Esophagus (tissue), 2 donors: ENCODE measurements at regions not wholly inside any gene's neighbourhood (a gene's known extent, or its start where the extent isn't known, plus 50 kb on each side); places are given as distances from the start of the nearest gene placed in this dataset.

Source experiments
- H3K27ac ChIP-seq, 2 donors: one replicate each; pipeline ENCODE4 v1.5.1; 2013; ENCODE audit warnings: low read depth in 2 of 2, mild to moderate bottlenecking in 2 of 2, inconsistent platforms in 1 of 2, low read length in 1 of 2, moderate library complexity in 1 of 2
- H3K27me3 ChIP-seq, 2 donors: one replicate each; pipeline ENCODE4 v1.6.1; 2013; ENCODE audit warnings: low read length in 2 of 2, control low read depth in 1 of 2, mild to moderate bottlenecking in 1 of 2; ENCODE audit not compliant: insufficient read depth in 2 of 2, control insufficient read depth in 1 of 2
- H3K36me3 ChIP-seq, 2 donors: one replicate each; pipeline ENCODE4 v1.6.1; 2013; ENCODE audit warnings: low read length in 1 of 2; ENCODE audit not compliant: control insufficient read depth in 2 of 2, insufficient read depth in 2 of 2
- H3K4me1 ChIP-seq, 2 donors: one replicate each; pipeline ENCODE4 v1.6.1; 2013; ENCODE audit warnings: low read length in 1 of 2; ENCODE audit not compliant: control insufficient read depth in 2 of 2, insufficient read depth in 2 of 2
- H3K4me3 ChIP-seq, 2 donors: one replicate each; pipeline ENCODE4 v1.5.1; 2013; ENCODE audit warnings: low read length in 2 of 2, mild to moderate bottlenecking in 2 of 2, low read depth in 1 of 2, moderate library complexity in 1 of 2
- H3K9me3 ChIP-seq, 2 donors: one replicate each; pipeline ENCODE4 v1.6.1; 2013; ENCODE audit warnings: mild to moderate bottlenecking in 2 of 2, low read depth in 1 of 2, low read length in 1 of 2, moderate library complexity in 1 of 2; ENCODE audit not compliant: control insufficient read depth in 2 of 2, insufficient read depth in 1 of 2
- WGBS, 2 donors: extraction: QIAGEN DNeasy Blood & Tissue Kit; methylation state at CpG; one replicate each; pipeline ENCODE4 v1.1.7; 2013; 5-methylcytosine and 5-hydroxymethylcytosine counted together
- donor health status: healthy with polysubstance abuse.
- donor health status: Bipolar disorder and iron deficiency.

DNA sequence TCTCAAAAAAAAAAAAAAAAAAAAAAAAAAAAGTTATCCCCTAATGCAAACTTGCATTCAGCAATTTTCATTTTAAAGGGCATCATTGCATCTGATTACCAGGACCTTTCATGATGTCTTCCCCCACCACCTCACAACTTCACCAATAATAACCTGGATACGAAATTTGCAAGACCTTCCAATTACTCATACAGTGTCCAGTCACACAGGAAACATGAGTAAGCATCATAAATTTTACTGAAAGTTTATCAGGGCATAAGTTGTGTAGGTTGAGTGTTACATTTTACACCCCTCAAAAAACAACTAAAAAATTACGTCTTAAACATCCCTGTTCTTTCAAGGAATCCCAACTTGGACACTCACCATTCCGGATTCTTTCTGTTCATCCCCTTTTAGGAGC is 79.1 kb upstream of the ANKEF1 start:
- Histone ChIP-seq H3K27ac (no peak overlapping the region), H3K9me3 (no peaks in the 10 kb centered on the region), H3K27me3 (peaks cover 0 to 2% of the 10 kb centered on the region in 2 donors), H3K36me3 (no peaks in the 10 kb centered on the region), H3K4me3 (no peak overlapping the region), H3K4me1 (no peaks in the 10 kb centered on the region)
- WGBS, 2 donors = 69 to 70% methylated on average over 3 of the region's 3 CpGs

- H3K4me1 ChIP-seq = no peaks in the 10 kb centered on the region
- H3K27ac ChIP-seq = no peak overlapping the region
- no peak overlapping the region for H3K4me3 ChIP-seq
- no peaks in the 10 kb centered on the region for H3K36me3 ChIP-seq
- no peaks in the 10 kb centered on the region for H3K27me3 ChIP-seq
- H3K9me3 ChIP-seq = no peaks in the 10 kb centered on the region
- WGBS, 2 donors = 3 to 10% methylated on average over 1 of the region's 1 CpG
These were observed 85.2 kb upstream of the ANKEF1 start for GRCh38 chr20:9949563-9949962.

DNA sequence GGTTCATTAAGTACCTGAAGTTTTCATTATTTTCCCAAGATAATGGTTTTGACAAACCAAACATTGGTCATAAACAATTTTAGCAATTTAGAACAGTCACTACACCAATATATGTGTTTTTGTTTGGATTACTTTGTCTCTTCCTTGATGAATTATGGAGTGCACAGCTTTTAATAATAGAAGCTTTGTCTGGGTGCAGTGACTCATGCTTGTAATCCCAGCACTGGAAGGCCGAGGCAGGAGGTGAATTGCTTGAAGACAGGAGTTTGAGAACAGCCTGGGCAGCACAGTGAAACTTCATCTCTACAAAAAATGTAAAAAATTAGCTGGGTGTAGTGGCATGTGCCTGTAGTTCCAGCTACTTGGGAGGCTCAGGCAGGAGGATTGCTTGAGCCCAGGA is 89.4 kb upstream of the ANKEF1 start:
- no peaks in the 10 kb centered on the region for H3K27me3 ChIP-seq
- no peaks in the 10 kb centered on the region for H3K9me3 ChIP-seq
- no peaks in the 10 kb centered on the region for H3K4me1 ChIP-seq
- H3K27ac ChIP-seq = no peak overlapping the region
- 35 to 37% methylated on average over 1 of the region's 1 CpG for WGBS, 2 donors
- H3K36me3 ChIP-seq = no peaks in the 10 kb centered on the region
- no peak overlapping the region for H3K4me3 ChIP-seq

- 90 to 97% methylated on average over 4 of the region's 4 CpGs for WGBS, 2 donors
- no peak overlapping the region for H3K4me3 ChIP-seq
- no peak overlapping the region for H3K27ac ChIP-seq
- no peaks in the 10 kb centered on the region for H3K36me3 ChIP-seq
- no peaks in the 10 kb centered on the region for H3K9me3 ChIP-seq
- peaks cover 0 to 2% of the 10 kb centered on the region in 2 donors for H3K27me3 ChIP-seq
- no peaks in the 10 kb centered on the region for H3K4me1 ChIP-seq
These were observed 92.1 kb upstream of the ANKEF1 start for GRCh38 chr20:9942736-9943135.

DNA sequence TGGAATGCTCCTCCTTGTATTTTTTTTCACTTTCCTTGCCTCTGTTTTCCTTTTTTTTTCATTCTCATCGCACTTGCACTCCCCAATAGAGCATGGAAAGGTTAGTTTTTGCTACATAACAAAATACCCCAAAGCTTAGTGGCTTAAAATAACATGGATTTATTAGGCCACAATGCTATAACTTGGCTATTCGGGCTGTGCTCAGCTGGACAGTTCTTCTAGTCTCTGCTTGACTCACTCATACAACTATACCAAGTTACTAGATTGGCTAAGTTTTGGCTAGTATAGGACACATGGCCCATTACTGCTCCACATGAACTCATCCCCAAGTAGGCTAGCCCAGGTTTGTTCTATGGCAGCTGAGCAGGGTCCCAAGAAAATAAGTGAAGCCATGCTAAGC is 94.5 kb upstream of the ANKEF1 start:
- H3K27ac ChIP-seq = no peak overlapping the region
- H3K27me3 ChIP-seq = peaks cover 0 to 2% of the 10 kb centered on the region in 2 donors
- no peaks in the 10 kb centered on the region for H3K36me3 ChIP-seq
- no peaks in the 10 kb centered on the region for H3K9me3 ChIP-seq
- no peak overlapping the region for H3K4me3 ChIP-seq
- no peaks in the 10 kb centered on the region for H3K4me1 ChIP-seq
- 81 to 86% methylated on average over 2 of the region's 2 CpGs for WGBS, 2 donors

GRCh38 chr20:9939231-9939630 is 95.6 kb upstream of the ANKEF1 start:
- Histone ChIP-seq H3K36me3 (no peaks in the 10 kb centered on the region), H3K27me3 (peaks cover 0 to 2% of the 10 kb centered on the region in 2 donors), H3K9me3 (no peaks in the 10 kb centered on the region), H3K4me1 (no peaks in the 10 kb centered on the region), H3K4me3 (no peak overlapping the region), H3K27ac (no peak overlapping the region)
- WGBS, 2 donors = 66 to 76% methylated on average over 2 of the region's 2 CpGs

- Histone ChIP-seq H3K9me3 (no peaks in the 10 kb centered on the region), H3K4me1 (no peaks in the 10 kb centered on the region), H3K27ac (no peak overlapping the region), H3K27me3 (peaks cover 0 to 2% of the 10 kb centered on the region in 2 donors), H3K4me3 (no peak overlapping the region), H3K36me3 (no peaks in the 10 kb centered on the region)
These were observed 96.4 kb upstream of the PAK5 start for GRCh38 chr20:9935285-9935684.

DNA sequence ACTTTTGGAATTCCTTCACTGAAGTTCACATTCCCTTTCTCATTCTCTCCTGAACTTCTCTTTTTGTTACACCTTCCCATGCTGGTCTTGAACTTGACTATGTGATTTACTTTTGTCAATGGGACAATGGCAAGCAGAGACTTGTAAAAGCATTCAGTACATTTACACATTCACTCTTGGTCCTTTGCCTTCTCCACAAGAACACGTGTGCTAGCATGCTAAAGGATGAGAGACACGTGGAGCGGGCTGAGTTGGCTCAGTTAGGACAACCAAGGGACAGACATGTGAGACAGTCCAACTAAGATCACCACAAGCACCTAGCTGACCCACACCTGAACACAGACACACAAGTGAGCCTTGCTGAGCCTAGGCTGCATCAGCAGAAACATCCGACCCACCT is 91.3 kb upstream of the PAK5 start:
- Histone ChIP-seq H3K9me3 (no peaks in the 10 kb centered on the region), H3K4me3 (no peak overlapping the region), H3K27ac (no peak overlapping the region), H3K27me3 (no peaks in the 10 kb centered on the region), H3K36me3 (no peaks in the 10 kb centered on the region), H3K4me1 (peaks cover 0 to 4% of the 10 kb centered on the region in 2 donors)
- 56 to 76% methylated on average over 4 of the region's 4 CpGs for whole genome bisulfite sequencing, 2 donors

- Histone ChIP-seq H3K4me1 (peaks cover 0 to 4% of the 10 kb centered on the region in 2 donors), H3K9me3 (no peaks in the 10 kb centered on the region), H3K27me3 (no peaks in the 10 kb centered on the region), H3K4me3 (no peak overlapping the region), H3K36me3 (no peaks in the 10 kb centered on the region), H3K27ac (no peak overlapping the region)
- 92 to 100% methylated on average over 1 of the region's 1 CpG for WGBS, 2 donors
These were observed 90.1 kb upstream of the PAK5 start for GRCh38 chr20:9928955-9929354.

DNA sequence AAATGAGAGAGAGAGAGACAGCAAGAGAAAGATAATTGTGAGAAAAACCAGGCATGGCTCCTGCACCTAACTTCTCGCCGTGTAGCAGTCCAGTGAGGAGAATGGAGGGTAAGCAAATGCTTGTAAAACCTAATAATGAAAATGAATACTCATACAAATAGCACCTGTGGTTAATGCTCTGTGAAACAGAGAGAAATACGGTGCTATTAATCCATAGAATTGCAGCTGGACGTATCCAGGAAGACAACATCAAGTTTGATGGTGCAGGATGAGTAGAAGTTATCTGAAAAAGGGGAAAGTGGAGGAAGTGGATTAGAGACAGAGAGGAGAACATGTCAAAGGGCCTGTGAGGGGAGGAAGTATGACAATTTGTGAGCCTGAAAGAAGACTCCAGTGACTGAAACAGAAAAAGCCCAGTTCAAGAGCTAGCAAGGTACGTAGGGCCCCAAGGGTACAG is 89.4 kb upstream of the PAK5 start:
- H3K36me3 ChIP-seq = no peaks in the 10 kb centered on the region
- WGBS, 2 donors = 44 to 55% methylated on average over 5 of the region's 5 CpGs
- no peaks in the 10 kb centered on the region for H3K27me3 ChIP-seq
- no peaks in the 10 kb centered on the region for H3K9me3 ChIP-seq
- H3K4me1 ChIP-seq = peaks cover 0 to 4% of the 10 kb centered on the region in 2 donors
- no peak overlapping the region for H3K4me3 ChIP-seq
- no peak overlapping the region for H3K27ac ChIP-seq
